T-helper 1 cell treated with Interleukin-12 subunit alpha and Interleukin-12 subunit beta and Interleukin-4 antibody, amounts not matched to agents 30 ng/mL and 1 ng/mL, for 36 hours (primary cell): ENCODE measurements at regions not wholly inside any gene's neighbourhood (a gene's known extent, or its start where the extent isn't known, plus 50 kb on each side); places are given as distances from the start of the nearest gene placed in this dataset.
"Not testable (repeated sequence)": the region's sequence is repeated elsewhere in the genome, so short reads cannot be mapped to it uniquely, and the experiment has no call there.

Experiments used
- intact Hi-C: fragments of 100-400 bp; cut with micrococcal nuclease; formaldehyde crosslinking; loops from one replicate; pipeline ENCODE4 v1.15.1; 2024

GRCh38 chr20:39716796-39717341 lies 754.7 kb downstream of the DHX35 start:
- intact Hi-C loops: no loop called here

- intact Hi-C loops: no loop called here
Measured at GRCh38 chr20:39713076-39713840, 751.1 kb downstream of the DHX35 start.

- intact Hi-C loops: no loop called here
Measured at GRCh38 chr20:39706184-39706663, 744.1 kb downstream of the DHX35 start.

GRCh38 chr20:39705032-39705431 lies 742.9 kb downstream of the DHX35 start:
- intact Hi-C loops: no loop called here

GRCh38 chr20:39703357-39703756 lies 741.2 kb downstream of the DHX35 start:
- intact Hi-C loops: not testable (repeated sequence)

GRCh38 chr20:39702701-39703349 lies 740.7 kb downstream of the DHX35 start:
- intact Hi-C loops: no loop called here

- intact Hi-C loops: no loop called here
Measured at GRCh38 chr20:39700528-39700927, 738.4 kb downstream of the DHX35 start.

- intact Hi-C loops: no loop called here
Measured at GRCh38 chr20:39699166-39699725, 737.1 kb downstream of the DHX35 start.

GRCh38 chr20:39698752-39699151 lies 736.6 kb downstream of the DHX35 start:
- intact Hi-C loops: no loop called here

GRCh38 chr20:39691151-39691862 lies 729.2 kb downstream of the DHX35 start:
- intact Hi-C loops: no loop called here

GRCh38 chr20:39676857-39677391 lies 714.8 kb downstream of the DHX35 start:
- intact Hi-C loops: no loop called here

- intact Hi-C loops: no loop called here
Measured at GRCh38 chr20:39676241-39676640, 714.1 kb downstream of the DHX35 start.

GRCh38 chr20:39674842-39675241 lies 712.7 kb downstream of the DHX35 start:
- intact Hi-C loops: no loop called here

GRCh38 chr20:39670988-39671387 lies 708.8 kb downstream of the DHX35 start:
- intact Hi-C loops: no loop called here

GRCh38 chr20:39669659-39670058 lies 707.5 kb downstream of the DHX35 start:
- intact Hi-C loops: no loop called here

- intact Hi-C loops: no loop called here
Measured at GRCh38 chr20:39668038-39668437, 705.9 kb downstream of the DHX35 start.

- intact Hi-C loops: no loop called here
Measured at GRCh38 chr20:39661833-39662232, 699.7 kb downstream of the DHX35 start.

- intact Hi-C loops: no loop called here
Measured at GRCh38 chr20:39660965-39661364, 698.8 kb downstream of the DHX35 start.

- intact Hi-C loops: no loop called here
Measured at GRCh38 chr20:39660226-39660625, 698.1 kb downstream of the DHX35 start.

- intact Hi-C loops: no loop called here
Measured at GRCh38 chr20:39658662-39659409, 696.7 kb downstream of the DHX35 start.

GRCh38 chr20:39654171-39654570 lies 692.0 kb downstream of the DHX35 start:
- intact Hi-C loops: no loop called here
